Muscle layer of duodenum (tissue), 2 donors: ENCODE measurements at regions not wholly inside any gene's neighbourhood (a gene's known extent, or its start where the extent isn't known, plus 50 kb on each side); places are given as distances from the start of the nearest gene placed in this dataset.

ENCODE experiments used
- H3K27ac ChIP-seq: one replicate; pipeline ENCODE4 v1.7.0; 2013; ENCODE audit warnings: mild to moderate bottlenecking, low read length
- H3K27me3 ChIP-seq: one replicate; pipeline ENCODE4 v1.7.0; 2013; ENCODE audit warnings: low read depth, mild to moderate bottlenecking, control low read depth, low read length
- H3K36me3 ChIP-seq, 2 donors: one replicate each; pipeline ENCODE4 v1.7.0; 2013; ENCODE audit warnings: low read length in 2 of 2, control low read depth in 1 of 2, mild to moderate bottlenecking in 1 of 2; ENCODE audit not compliant: insufficient read depth in 2 of 2, control insufficient read depth in 1 of 2
- H3K4me1 ChIP-seq, 2 donors: one replicate each; pipeline ENCODE4 v1.7.0; 2013; ENCODE audit warnings: low read length in 2 of 2, mild to moderate bottlenecking in 2 of 2, control low read depth in 1 of 2, moderate library complexity in 1 of 2; ENCODE audit not compliant: insufficient read depth in 2 of 2, control insufficient read depth in 1 of 2
- H3K4me3 ChIP-seq, 2 donors: one replicate each; pipeline ENCODE4 v1.7.0; 2013; ENCODE audit warnings: low read length in 2 of 2, low read depth in 1 of 2, mild to moderate bottlenecking in 1 of 2
- H3K9me3 ChIP-seq, 2 donors: one replicate each; pipeline ENCODE4 v1.7.0; 2013; ENCODE audit warnings: low read length in 2 of 2, control low read depth in 1 of 2, mild to moderate bottlenecking in 1 of 2; ENCODE audit not compliant: control insufficient read depth in 1 of 2
- donor health status: healthy.

DNA sequence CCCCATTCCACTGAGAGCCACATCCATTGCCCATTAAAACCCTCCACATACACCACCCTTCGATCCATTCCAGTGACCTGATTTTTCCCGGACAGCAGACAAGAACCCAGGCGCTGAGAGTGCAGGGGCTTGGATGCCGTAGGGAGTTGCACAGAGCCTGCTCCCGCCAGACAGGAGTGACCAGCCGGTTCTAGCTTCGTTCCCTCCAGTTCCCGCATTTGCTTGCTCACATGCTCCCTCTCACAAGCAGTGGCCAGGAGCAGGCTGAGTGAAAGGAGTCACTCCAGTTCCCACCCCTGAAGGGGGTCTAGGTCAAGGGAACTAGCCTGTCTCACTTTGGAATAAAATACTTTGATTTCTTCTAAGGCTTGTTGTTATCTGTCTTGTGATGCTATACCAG, 119.5 kb downstream of the SKIDA1 start:
- no peak overlapping the region for H3K27ac ChIP-seq
- H3K9me3 ChIP-seq = no peaks in the 10 kb centered on the region
- no peak overlapping the region for H3K4me3 ChIP-seq
- no peaks in the 10 kb centered on the region for H3K27me3 ChIP-seq
- H3K4me1 ChIP-seq = no peaks in the 10 kb centered on the region
- no peaks in the 10 kb centered on the region for H3K36me3 ChIP-seq

- H3K27me3 ChIP-seq = no peaks in the 10 kb centered on the region
- no peak overlapping the region for H3K27ac ChIP-seq
- H3K4me1 ChIP-seq = peaks cover 0 to 14% of the 10 kb centered on the region in 2 donors
- H3K36me3 ChIP-seq = no peaks in the 10 kb centered on the region
- H3K9me3 ChIP-seq = no peaks in the 10 kb centered on the region
- H3K4me3 ChIP-seq = no peak overlapping the region
These were observed 122.0 kb downstream of the SKIDA1 start for GRCh38 chr10:21403256-21404015.

GRCh38 chr10:21402606-21403083, 122.8 kb downstream of the SKIDA1 start:
- Histone ChIP-seq H3K27me3 (no peaks in the 10 kb centered on the region), H3K36me3 (no peaks in the 10 kb centered on the region), H3K4me1 (peaks cover 0 to 14% of the 10 kb centered on the region in 2 donors), H3K9me3 (no peaks in the 10 kb centered on the region), H3K4me3 (no peak overlapping the region), H3K27ac (no peak overlapping the region)

DNA sequence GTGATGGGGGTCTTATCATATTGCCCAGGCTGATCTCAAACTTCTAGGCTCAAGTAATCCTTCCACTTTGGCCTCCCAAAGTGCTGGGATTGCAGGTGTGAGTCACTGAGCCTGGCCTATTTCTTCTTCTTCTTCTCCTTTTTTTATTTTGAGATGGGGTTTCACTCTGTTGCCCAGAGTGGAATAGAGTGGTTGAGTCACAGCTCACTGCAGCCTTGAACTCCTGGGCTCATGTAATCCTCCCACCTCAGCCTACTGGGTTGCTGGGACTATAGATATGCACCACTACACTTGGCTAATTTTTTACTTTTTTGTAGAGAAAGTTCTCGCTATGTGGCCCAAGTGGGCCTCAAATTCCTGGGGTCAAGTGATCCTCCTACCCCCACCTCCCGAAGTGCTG, 124.3 kb downstream of the SKIDA1 start:
- H3K27ac ChIP-seq = no peak overlapping the region
- H3K9me3 ChIP-seq = no peaks in the 10 kb centered on the region
- H3K4me1 ChIP-seq = peaks cover 0 to 14% of the 10 kb centered on the region in 2 donors
- no peaks in the 10 kb centered on the region for H3K27me3 ChIP-seq
- H3K4me3 ChIP-seq = no peak overlapping the region
- H3K36me3 ChIP-seq = no peaks in the 10 kb centered on the region

DNA sequence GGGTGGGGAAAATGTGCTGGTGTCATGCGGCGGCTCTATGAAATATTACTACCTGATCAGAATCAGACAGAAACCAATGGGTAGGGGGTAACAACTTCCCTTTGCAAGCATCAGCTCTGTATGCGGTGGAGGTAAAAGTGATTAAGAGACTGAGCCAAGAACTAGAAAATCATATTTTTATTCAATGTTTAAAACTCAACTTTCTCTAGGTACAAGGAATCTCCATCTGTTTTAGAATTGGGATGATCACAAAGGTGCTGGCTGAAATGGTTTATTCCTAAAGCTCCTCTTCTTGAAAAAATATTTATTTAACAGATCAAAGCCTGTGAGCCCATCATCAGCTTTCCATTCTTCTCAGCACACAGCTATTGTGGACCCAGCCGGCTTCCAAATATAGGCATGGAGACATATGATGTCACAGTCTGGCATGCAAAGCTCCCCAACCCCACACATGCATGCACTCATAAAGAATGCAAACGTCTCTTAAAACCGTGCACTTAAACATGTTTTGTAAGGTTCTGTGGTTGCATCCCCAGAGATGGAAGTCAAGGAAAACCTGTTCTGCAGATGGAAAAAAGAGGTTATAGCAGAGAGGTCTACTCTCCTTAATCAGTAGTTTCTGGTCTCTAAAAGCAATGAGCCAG, 126.0 kb downstream of the SKIDA1 start:
- Histone ChIP-seq H3K36me3 (no peaks in the 10 kb centered on the region), H3K27me3 (no peaks in the 10 kb centered on the region)

DNA sequence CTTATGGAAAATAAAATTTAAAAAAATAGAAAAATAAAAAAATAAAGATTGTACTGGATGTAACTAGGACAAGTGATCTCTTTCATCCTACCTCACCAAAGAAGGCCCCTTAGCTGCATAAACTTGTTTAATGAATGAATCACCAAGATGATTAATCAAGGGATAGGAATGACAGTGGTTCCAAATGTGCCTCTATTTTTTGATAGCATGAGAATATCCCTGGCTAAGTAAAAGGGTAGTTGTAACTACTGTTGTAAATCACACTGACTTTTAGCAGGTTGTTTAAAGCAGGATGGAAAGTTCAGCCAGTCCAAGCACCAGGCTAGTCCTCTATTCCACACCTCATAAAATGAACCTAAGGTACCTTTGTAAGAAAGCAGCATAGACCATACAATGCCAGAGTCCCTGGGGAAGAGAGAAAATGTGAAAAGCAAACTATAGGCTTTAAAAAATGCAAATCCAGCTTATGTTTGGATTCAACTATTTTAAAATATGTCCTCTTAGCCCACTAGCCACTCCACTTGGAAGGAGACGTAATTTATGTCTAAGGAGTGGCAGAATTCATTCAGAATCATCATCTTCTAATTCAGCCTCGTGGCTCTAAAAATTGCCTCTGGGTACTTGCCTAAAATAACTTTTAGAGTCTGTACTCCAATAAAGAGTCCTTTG, 126.8 kb downstream of the SKIDA1 start:
- H3K4me3 ChIP-seq = no peak overlapping the region
- H3K4me1 ChIP-seq = peaks cover 0 to 14% of the 10 kb centered on the region in 2 donors
- H3K27me3 ChIP-seq = no peaks in the 10 kb centered on the region
- peaks cover 0 to 3% of the 10 kb centered on the region in 2 donors for H3K9me3 ChIP-seq
- H3K27ac ChIP-seq = no peak overlapping the region
- H3K36me3 ChIP-seq = no peaks in the 10 kb centered on the region

More for the DNA sequence above, 126.0 kb downstream of the SKIDA1 start:
- H3K4me1 ChIP-seq = peaks cover 0 to 14% of the 10 kb centered on the region in 2 donors
- peaks cover 0 to 3% of the 10 kb centered on the region in 2 donors for H3K9me3 ChIP-seq
- no peak overlapping the region for H3K27ac ChIP-seq
- no peak overlapping the region for H3K4me3 ChIP-seq

- Histone ChIP-seq H3K36me3 (no peaks in the 10 kb centered on the region), H3K4me1 (peaks cover 0 to 14% of the 10 kb centered on the region in 2 donors), H3K27me3 (no peaks in the 10 kb centered on the region), H3K9me3 (peaks cover 0 to 3% of the 10 kb centered on the region in 2 donors), H3K27ac (no peak overlapping the region), H3K4me3 (no peak overlapping the region)
These were observed 128.6 kb downstream of the SKIDA1 start for GRCh38 chr10:21396889-21397288.

GRCh38 chr10:21393931-21394330, 131.6 kb downstream of the SKIDA1 start:
- H3K9me3 ChIP-seq = peaks cover 0 to 3% of the 10 kb centered on the region in 2 donors

GRCh38 chr10:21388589-21388988, 136.9 kb downstream of the SKIDA1 start:
- Histone ChIP-seq H3K27me3 (no peaks in the 10 kb centered on the region), H3K36me3 (no peaks in the 10 kb centered on the region), H3K4me1 (no peaks in the 10 kb centered on the region), H3K27ac (no peak overlapping the region), H3K9me3 (no peaks in the 10 kb centered on the region), H3K4me3 (no peak overlapping the region)

More at GRCh38 chr10:21393931-21394330, 131.6 kb downstream of the SKIDA1 start:
- Histone ChIP-seq H3K36me3 (no peaks in the 10 kb centered on the region), H3K4me3 (no peak overlapping the region), H3K27ac (no peak overlapping the region), H3K4me1 (peaks cover 0 to 4% of the 10 kb centered on the region in 2 donors), H3K27me3 (no peaks in the 10 kb centered on the region)

- Histone ChIP-seq H3K36me3 (no peaks in the 10 kb centered on the region), H3K9me3 (no peaks in the 10 kb centered on the region), H3K4me3 (no peak overlapping the region), H3K4me1 (no peaks in the 10 kb centered on the region), H3K27ac (no peak overlapping the region), H3K27me3 (no peaks in the 10 kb centered on the region)
These were observed 137.6 kb downstream of the SKIDA1 start for GRCh38 chr10:21387868-21388267.

- H3K4me1 ChIP-seq = no peaks in the 10 kb centered on the region
- no peak overlapping the region for H3K27ac ChIP-seq
- no peak overlapping the region for H3K4me3 ChIP-seq
- no peaks in the 10 kb centered on the region for H3K36me3 ChIP-seq
- no peaks in the 10 kb centered on the region for H3K9me3 ChIP-seq
- no peaks in the 10 kb centered on the region for H3K27me3 ChIP-seq
These were observed 139.4 kb downstream of the SKIDA1 start for GRCh38 chr10:21385996-21386585.
